ENCODE measurements at regions not wholly inside any gene's neighbourhood (a gene's known extent, or its start where the extent isn't known, plus 50 kb on each side); places are given as distances from the start of the nearest gene placed in this dataset.

- Histone ChIP-seq H3K4me3 (no peak overlapping the region), H3K36me3 (no peaks in the 10 kb centered on the region), H3K4me1 (no peaks in the 10 kb centered on the region), H3K9me3 (peaks cover 0 to 1% (median 0%) of the 10 kb centered on the region in 4 donors), H3K27me3 (no peaks in the 10 kb centered on the region), H3K27ac (no peak overlapping the region)
- 46 to 73% (median 56%) methylated on average over 4 of the region's 4 CpGs for WGBS, 5 donors
- no peak for TF ChIP-seq POLR2AphosphoS5 (IDR thresholded peaks at IDR 0.05)
- TF ChIP-seq POLR2A (IDR thresholded peaks at IDR 0.05) = no peak
- no peak for TF ChIP-seq EP300 (IDR thresholded peaks at IDR 0.05)
- no peak for TF ChIP-seq CTCF (IDR thresholded peaks at IDR 0.05)
- intact Hi-C loops (cut with DNase I; ENCODE audit: low total_unique reads) = no loop called here
- DNase-seq = no peak
Measured at GRCh38 chr3:165403666-165404065, 207.5 kb upstream of the SLITRK3 start.

GRCh38 chr3:165395188-165395587 lies 199.0 kb upstream of the SLITRK3 start:
- H3K27ac ChIP-seq = no peak overlapping the region
- WGBS, 5 donors = 80 to 90% (median 81%) methylated on average over 1 of the region's 1 CpG
- H3K9me3 ChIP-seq = peaks cover 0 to 3% (median 0%) of the 10 kb centered on the region in 4 donors
- H3K4me3 ChIP-seq = no peak overlapping the region
- no peaks in the 10 kb centered on the region for H3K36me3 ChIP-seq
- DNase-seq = no peak
- no peaks in the 10 kb centered on the region for H3K27me3 ChIP-seq
- TF ChIP-seq EP300 (IDR thresholded peaks at IDR 0.05) (no peak), CTCF (IDR thresholded peaks at IDR 0.05) (no peak), POLR2A (IDR thresholded peaks at IDR 0.05) (no peak), POLR2AphosphoS5 (IDR thresholded peaks at IDR 0.05) (no peak)
- no peaks in the 10 kb centered on the region for H3K4me1 ChIP-seq
- intact Hi-C loops (cut with DNase I; ENCODE audit: low total_unique reads) = no loop called here

GRCh38 chr3:165393461-165393860 lies 197.3 kb upstream of the SLITRK3 start:
- no peak for DNase-seq
- no peaks in the 10 kb centered on the region for H3K27me3 ChIP-seq
- WGBS, 5 donors = 86 to 100% (median 100%) methylated on average over 1 of the region's 1 CpG
- H3K9me3 ChIP-seq = no peaks in the 10 kb centered on the region
- no peaks in the 10 kb centered on the region for H3K36me3 ChIP-seq
- no peaks in the 10 kb centered on the region for H3K4me1 ChIP-seq
- no peak overlapping the region for H3K27ac ChIP-seq
- intact Hi-C loops (cut with DNase I; ENCODE audit: low total_unique reads) = no loop called here
- H3K4me3 ChIP-seq = no peak overlapping the region
- no peak for TF ChIP-seq POLR2AphosphoS5 (IDR thresholded peaks at IDR 0.05)
- no peak for TF ChIP-seq EP300 (IDR thresholded peaks at IDR 0.05)
- no peak for TF ChIP-seq POLR2A (IDR thresholded peaks at IDR 0.05)
- TF ChIP-seq CTCF (IDR thresholded peaks at IDR 0.05) = no peak

GRCh38 chr3:165390166-165390565 lies 194.0 kb upstream of the SLITRK3 start:
- 56 to 76% (median 72%) methylated on average over 3 of the region's 3 CpGs for WGBS, 5 donors
- no peak overlapping the region for H3K4me3 ChIP-seq
- H3K36me3 ChIP-seq = no peaks in the 10 kb centered on the region
- TF ChIP-seq CTCF (IDR thresholded peaks at IDR 0.05) (no peak), POLR2AphosphoS5 (IDR thresholded peaks at IDR 0.05) (no peak), EP300 (IDR thresholded peaks at IDR 0.05) (no peak), POLR2A (IDR thresholded peaks at IDR 0.05) (no peak)
- no peaks in the 10 kb centered on the region for H3K4me1 ChIP-seq
- no peaks in the 10 kb centered on the region for H3K27me3 ChIP-seq
- no peak overlapping the region for H3K27ac ChIP-seq
- no peaks in the 10 kb centered on the region for H3K9me3 ChIP-seq
- DNase-seq = no peak
- intact Hi-C loops (cut with DNase I; ENCODE audit: low total_unique reads) = no loop called here

All from stomach (tissue), 8 donors.